ENCODE measurements at regions not wholly inside any gene's neighbourhood (a gene's known extent, or its start where the extent isn't known, plus 50 kb on each side); places are given as distances from the start of the nearest gene placed in this dataset.

GRCh38 chr18:68102117-68102516 is 585.6 kb upstream of the DSEL start:
- no peak overlapping the region for H3K4me3 ChIP-seq (ENCODE audit: low read length in 2 of 2)
- no peaks in the 10 kb centered on the region for H3K4me1 ChIP-seq (ENCODE audit: control insufficient read depth in 2 of 2, insufficient read depth in 2 of 2, low read length in 2 of 2)
- no peak overlapping the region for H3K27ac ChIP-seq (ENCODE audit: low read depth in 1 of 2, low read length in 1 of 2)
- WGBS: 85% methylated on average over 4 of the region's 4 CpGs
- H3K27me3 ChIP-seq (ENCODE audit: control insufficient read depth in 2 of 2, insufficient read depth in 1 of 2, low read length in 1 of 2): no peaks in the 10 kb centered on the region
- no peak for DNase-seq (ENCODE audit: low read depth in 6 of 9, low spot score in 9 of 9)
- no peaks in the 10 kb centered on the region for H3K9me3 ChIP-seq (ENCODE audit: control insufficient read depth in 2 of 2, insufficient read depth in 1 of 2, low read length in 1 of 2)
- no peaks in the 10 kb centered on the region for H3K36me3 ChIP-seq (ENCODE audit: control insufficient read depth in 2 of 2, insufficient read depth in 2 of 2, low read length in 1 of 2)

- no peaks in the 10 kb centered on the region for H3K27me3 ChIP-seq (ENCODE audit: control insufficient read depth in 2 of 2, insufficient read depth in 1 of 2, low read length in 1 of 2)
- WGBS: 74% methylated on average over 3 of the region's 3 CpGs
Observed at GRCh38 chr18:68098655-68099054, 582.1 kb upstream of the DSEL start.

GRCh38 chr18:68086481-68086880 is 570.0 kb upstream of the DSEL start:
- H3K4me3 ChIP-seq (ENCODE audit: low read length in 2 of 2): no peak overlapping the region
- H3K27me3 ChIP-seq (ENCODE audit: control insufficient read depth in 2 of 2, insufficient read depth in 1 of 2, low read length in 1 of 2): no peaks in the 10 kb centered on the region
- H3K4me1 ChIP-seq (ENCODE audit: control insufficient read depth in 2 of 2, insufficient read depth in 2 of 2, low read length in 2 of 2): no peaks in the 10 kb centered on the region
- no peaks in the 10 kb centered on the region for H3K9me3 ChIP-seq (ENCODE audit: control insufficient read depth in 2 of 2, insufficient read depth in 1 of 2, low read length in 1 of 2)
- H3K27ac ChIP-seq (ENCODE audit: low read depth in 1 of 2, low read length in 1 of 2): no peak overlapping the region
- 84% methylated on average over 1 of the region's 1 CpG for WGBS
- no peaks in the 10 kb centered on the region for H3K36me3 ChIP-seq (ENCODE audit: control insufficient read depth in 2 of 2, insufficient read depth in 2 of 2, low read length in 1 of 2)
- no peak for DNase-seq (ENCODE audit: low read depth in 6 of 9, low spot score in 9 of 9)

More at GRCh38 chr18:68098655-68099054, 582.1 kb upstream of the DSEL start:
- Histone ChIP-seq H3K36me3 (ENCODE audit: control insufficient read depth in 2 of 2, insufficient read depth in 2 of 2, low read length in 1 of 2) (no peaks in the 10 kb centered on the region), H3K4me3 (ENCODE audit: low read length in 2 of 2) (no peak overlapping the region), H3K4me1 (ENCODE audit: control insufficient read depth in 2 of 2, insufficient read depth in 2 of 2, low read length in 2 of 2) (no peaks in the 10 kb centered on the region), H3K9me3 (ENCODE audit: control insufficient read depth in 2 of 2, insufficient read depth in 1 of 2, low read length in 1 of 2) (no peaks in the 10 kb centered on the region), H3K27ac (ENCODE audit: low read depth in 1 of 2, low read length in 1 of 2) (no peak overlapping the region)
- no peak for DNase-seq (ENCODE audit: low read depth in 6 of 9, low spot score in 9 of 9)

- H3K4me1 ChIP-seq (ENCODE audit: control insufficient read depth in 2 of 2, insufficient read depth in 2 of 2, low read length in 2 of 2): no peaks in the 10 kb centered on the region
- H3K27ac ChIP-seq (ENCODE audit: low read depth in 1 of 2, low read length in 1 of 2): no peak overlapping the region
- no peaks in the 10 kb centered on the region for H3K36me3 ChIP-seq (ENCODE audit: control insufficient read depth in 2 of 2, insufficient read depth in 2 of 2, low read length in 1 of 2)
- H3K4me3 ChIP-seq (ENCODE audit: low read length in 2 of 2): no peak overlapping the region
- 89% methylated on average over 2 of the region's 2 CpGs for WGBS
- H3K27me3 ChIP-seq (ENCODE audit: control insufficient read depth in 2 of 2, insufficient read depth in 1 of 2, low read length in 1 of 2): no peaks in the 10 kb centered on the region
- no peaks in the 10 kb centered on the region for H3K9me3 ChIP-seq (ENCODE audit: control insufficient read depth in 2 of 2, insufficient read depth in 1 of 2, low read length in 1 of 2)
- DNase-seq (ENCODE audit: low read depth in 6 of 9, low spot score in 9 of 9): no peak
Observed at GRCh38 chr18:68085251-68085650, 568.7 kb upstream of the DSEL start.

GRCh38 chr18:68083776-68084175 is 567.3 kb upstream of the DSEL start:
- no peak for DNase-seq (ENCODE audit: low read depth in 6 of 9, low spot score in 9 of 9)
- Histone ChIP-seq H3K27me3 (ENCODE audit: control insufficient read depth in 2 of 2, insufficient read depth in 1 of 2, low read length in 1 of 2) (no peaks in the 10 kb centered on the region), H3K27ac (ENCODE audit: low read depth in 1 of 2, low read length in 1 of 2) (no peak overlapping the region), H3K9me3 (ENCODE audit: control insufficient read depth in 2 of 2, insufficient read depth in 1 of 2, low read length in 1 of 2) (no peaks in the 10 kb centered on the region), H3K36me3 (ENCODE audit: control insufficient read depth in 2 of 2, insufficient read depth in 2 of 2, low read length in 1 of 2) (no peaks in the 10 kb centered on the region), H3K4me3 (ENCODE audit: low read length in 2 of 2) (no peak overlapping the region), H3K4me1 (ENCODE audit: control insufficient read depth in 2 of 2, insufficient read depth in 2 of 2, low read length in 2 of 2) (no peaks in the 10 kb centered on the region)
- 93% methylated on average over 3 of the region's 3 CpGs for WGBS

GRCh38 chr18:68083131-68083530 is 566.6 kb upstream of the DSEL start:
- Histone ChIP-seq H3K4me3 (ENCODE audit: low read length in 2 of 2) (no peak overlapping the region), H3K27ac (ENCODE audit: low read depth in 1 of 2, low read length in 1 of 2) (no peak overlapping the region), H3K4me1 (ENCODE audit: control insufficient read depth in 2 of 2, insufficient read depth in 2 of 2, low read length in 2 of 2) (no peaks in the 10 kb centered on the region), H3K36me3 (ENCODE audit: control insufficient read depth in 2 of 2, insufficient read depth in 2 of 2, low read length in 1 of 2) (no peaks in the 10 kb centered on the region), H3K27me3 (ENCODE audit: control insufficient read depth in 2 of 2, insufficient read depth in 1 of 2, low read length in 1 of 2) (no peaks in the 10 kb centered on the region), H3K9me3 (ENCODE audit: control insufficient read depth in 2 of 2, insufficient read depth in 1 of 2, low read length in 1 of 2) (no peaks in the 10 kb centered on the region)
- 73% methylated on average over 4 of the region's 4 CpGs for WGBS
- no peak for DNase-seq (ENCODE audit: low read depth in 6 of 9, low spot score in 9 of 9)

- DNase-seq (ENCODE audit: low read depth in 6 of 9, low spot score in 9 of 9): no peak
- H3K27me3 ChIP-seq (ENCODE audit: control insufficient read depth in 2 of 2, insufficient read depth in 1 of 2, low read length in 1 of 2): no peaks in the 10 kb centered on the region
- no peaks in the 10 kb centered on the region for H3K4me1 ChIP-seq (ENCODE audit: control insufficient read depth in 2 of 2, insufficient read depth in 2 of 2, low read length in 2 of 2)
- H3K36me3 ChIP-seq (ENCODE audit: control insufficient read depth in 2 of 2, insufficient read depth in 2 of 2, low read length in 1 of 2): no peaks in the 10 kb centered on the region
- H3K4me3 ChIP-seq (ENCODE audit: low read length in 2 of 2): no peak overlapping the region
- peaks cover 0 to 7% of the 10 kb centered on the region in 2 donors for H3K9me3 ChIP-seq (ENCODE audit: control insufficient read depth in 2 of 2, insufficient read depth in 1 of 2, low read length in 1 of 2)
- 94% methylated on average over 7 of the region's 7 CpGs for WGBS
- no peak overlapping the region for H3K27ac ChIP-seq (ENCODE audit: low read depth in 1 of 2, low read length in 1 of 2)
Observed at GRCh38 chr18:68072744-68073143, 556.2 kb upstream of the DSEL start.

- no peak for DNase-seq (ENCODE audit: low read depth in 6 of 9, low spot score in 9 of 9)
- H3K4me1 ChIP-seq (ENCODE audit: control insufficient read depth in 2 of 2, insufficient read depth in 2 of 2, low read length in 2 of 2): no peaks in the 10 kb centered on the region
- H3K27ac ChIP-seq (ENCODE audit: low read depth in 1 of 2, low read length in 1 of 2): no peak overlapping the region
- no peak overlapping the region for H3K4me3 ChIP-seq (ENCODE audit: low read length in 2 of 2)
- 85% methylated on average over 1 of the region's 1 CpG for WGBS
- H3K27me3 ChIP-seq (ENCODE audit: control insufficient read depth in 2 of 2, insufficient read depth in 1 of 2, low read length in 1 of 2): no peaks in the 10 kb centered on the region
- no peaks in the 10 kb centered on the region for H3K36me3 ChIP-seq (ENCODE audit: control insufficient read depth in 2 of 2, insufficient read depth in 2 of 2, low read length in 1 of 2)
- H3K9me3 ChIP-seq (ENCODE audit: control insufficient read depth in 2 of 2, insufficient read depth in 1 of 2, low read length in 1 of 2): no peaks in the 10 kb centered on the region
Observed at GRCh38 chr18:68060871-68061270, 544.4 kb upstream of the DSEL start.

GRCh38 chr18:68056936-68057335 is 540.4 kb upstream of the DSEL start:
- DNase-seq (ENCODE audit: low read depth in 6 of 9, low spot score in 9 of 9): no peak
- Histone ChIP-seq H3K4me1 (ENCODE audit: control insufficient read depth in 2 of 2, insufficient read depth in 2 of 2, low read length in 2 of 2) (no peaks in the 10 kb centered on the region), H3K27ac (ENCODE audit: low read depth in 1 of 2, low read length in 1 of 2) (no peak overlapping the region), H3K27me3 (ENCODE audit: control insufficient read depth in 2 of 2, insufficient read depth in 1 of 2, low read length in 1 of 2) (no peaks in the 10 kb centered on the region), H3K4me3 (ENCODE audit: low read length in 2 of 2) (no peak overlapping the region), H3K36me3 (ENCODE audit: control insufficient read depth in 2 of 2, insufficient read depth in 2 of 2, low read length in 1 of 2) (no peaks in the 10 kb centered on the region), H3K9me3 (ENCODE audit: control insufficient read depth in 2 of 2, insufficient read depth in 1 of 2, low read length in 1 of 2) (no peaks in the 10 kb centered on the region)
- WGBS: 90% methylated on average over 4 of the region's 4 CpGs

- Histone ChIP-seq H3K4me3 (ENCODE audit: low read length in 2 of 2) (no peak overlapping the region), H3K36me3 (ENCODE audit: control insufficient read depth in 2 of 2, insufficient read depth in 2 of 2, low read length in 1 of 2) (no peaks in the 10 kb centered on the region), H3K27ac (ENCODE audit: low read depth in 1 of 2, low read length in 1 of 2) (no peak overlapping the region), H3K4me1 (ENCODE audit: control insufficient read depth in 2 of 2, insufficient read depth in 2 of 2, low read length in 2 of 2) (no peaks in the 10 kb centered on the region), H3K9me3 (ENCODE audit: control insufficient read depth in 2 of 2, insufficient read depth in 1 of 2, low read length in 1 of 2) (no peaks in the 10 kb centered on the region), H3K27me3 (ENCODE audit: control insufficient read depth in 2 of 2, insufficient read depth in 1 of 2, low read length in 1 of 2) (no peaks in the 10 kb centered on the region)
- 88% methylated on average over 1 of the region's 1 CpG for WGBS
- DNase-seq (ENCODE audit: low read depth in 6 of 9, low spot score in 9 of 9): no peak
Observed at GRCh38 chr18:68054669-68055068, 538.1 kb upstream of the DSEL start.
